ENCODE measurements at regions not wholly inside any gene's neighbourhood (a gene's known extent, or its start where the extent isn't known, plus 50 kb on each side); places are given as distances from the start of the nearest gene placed in this dataset.

- Histone ChIP-seq H3K4me3 (no peak overlapping the region), H3K9me3 (no peaks in the 10 kb centered on the region), H3K36me3 (replicated peaks in 1 of 2; ENCODE audit: insufficient read depth in 1 of 2, low read depth in 2 of 2) (no peaks in the 10 kb centered on the region), H3K4me1 (no peaks in the 10 kb centered on the region), H3K27ac (no peak overlapping the region), H3K27me3 (no peaks in the 10 kb centered on the region)
- TF ChIP-seq CTCF (IDR thresholded peaks at IDR 0.05) = no peak
- TF ChIP-seq POLR2A (IDR thresholded peaks at IDR 0.05) = no peak
- intact Hi-C loops (cut with DNase I) = no loop called here
- ATAC-seq = no peak
- DNase-seq = no peak
- WGBS, 2 donors = 54 to 66% methylated on average over 3 of the region's 3 CpGs
Observed at GRCh38 chr6:145490068-145490467, 245.3 kb downstream of the EPM2A start.

- Histone ChIP-seq H3K27ac (no peak overlapping the region), H3K4me3 (no peak overlapping the region), H3K36me3 (replicated peaks in 1 of 2; ENCODE audit: insufficient read depth in 1 of 2, low read depth in 2 of 2) (no peaks in the 10 kb centered on the region), H3K4me1 (no peaks in the 10 kb centered on the region), H3K27me3 (no peaks in the 10 kb centered on the region), H3K9me3 (no peaks in the 10 kb centered on the region)
- TF ChIP-seq CTCF (IDR thresholded peaks at IDR 0.05) (no peak), POLR2A (IDR thresholded peaks at IDR 0.05) (no peak)
- no peak for ATAC-seq
- intact Hi-C loops (cut with DNase I) = no loop called here
- 41 to 54% methylated on average over 8 of the region's 8 CpGs for WGBS, 2 donors
- DNase-seq = no peak
Observed at GRCh38 chr6:145491126-145491525, 244.2 kb downstream of the EPM2A start.

- DNase-seq (no peak), ATAC-seq (no peak)
- WGBS, 2 donors = 17 to 74% methylated on average over 2 of the region's 2 CpGs
- TF ChIP-seq POLR2A (IDR thresholded peaks at IDR 0.05) = no peak
- TF ChIP-seq CTCF (IDR thresholded peaks at IDR 0.05) = no peak
- Histone ChIP-seq H3K4me1 (no peaks in the 10 kb centered on the region), H3K27ac (no peak overlapping the region), H3K9me3 (peaks cover 0 to 8% (median 0%) of the 10 kb centered on the region in 3 donors), H3K27me3 (no peaks in the 10 kb centered on the region), H3K4me3 (no peak overlapping the region), H3K36me3 (replicated peaks in 1 of 2; ENCODE audit: insufficient read depth in 1 of 2, low read depth in 2 of 2) (no peaks in the 10 kb centered on the region)
- intact Hi-C loops (cut with DNase I) = no loop called here
Observed at GRCh38 chr6:145497006-145497405, 238.3 kb downstream of the EPM2A start.

GRCh38 chr6:145498425-145498824 is 236.9 kb downstream of the EPM2A start:
- no peaks in the 10 kb centered on the region for H3K27me3 ChIP-seq
- TF ChIP-seq POLR2A (IDR thresholded peaks at IDR 0.05) (no peak), CTCF (IDR thresholded peaks at IDR 0.05) (no peak)
- H3K27ac ChIP-seq = no peak overlapping the region
- 38 to 40% methylated on average over 4 of the region's 4 CpGs for WGBS, 2 donors
- no peak overlapping the region for H3K4me3 ChIP-seq
- no peak for DNase-seq
- no peaks in the 10 kb centered on the region for H3K4me1 ChIP-seq
- intact Hi-C loops (cut with DNase I) = no loop called here
- H3K36me3 ChIP-seq (replicated peaks in 1 of 2; ENCODE audit: insufficient read depth in 1 of 2, low read depth in 2 of 2) = no peaks in the 10 kb centered on the region
- ATAC-seq = no peak
- H3K9me3 ChIP-seq = peaks cover 0 to 8% (median 0%) of the 10 kb centered on the region in 3 donors

GRCh38 chr6:145502416-145502815 is 232.9 kb downstream of the EPM2A start:
- H3K9me3 ChIP-seq = peaks cover 0 to 5% (median 0%) of the 10 kb centered on the region in 3 donors
- no peaks in the 10 kb centered on the region for H3K27me3 ChIP-seq
- DNase-seq (no peak), ATAC-seq (no peak)
- no peaks in the 10 kb centered on the region for H3K4me1 ChIP-seq
- no peaks in the 10 kb centered on the region for H3K36me3 ChIP-seq (replicated peaks in 1 of 2; ENCODE audit: insufficient read depth in 1 of 2, low read depth in 2 of 2)
- H3K4me3 ChIP-seq = no peak overlapping the region
- H3K27ac ChIP-seq = no peak overlapping the region
- WGBS, 2 donors = 10 to 30% methylated on average over 1 of the region's 1 CpG
- TF ChIP-seq POLR2A (IDR thresholded peaks at IDR 0.05) (no peak), CTCF (IDR thresholded peaks at IDR 0.05) (no peak)
- intact Hi-C loops (cut with DNase I) = no loop called here
